ENCODE measurements at regions not wholly inside any gene's neighbourhood (a gene's known extent, or its start where the extent isn't known, plus 50 kb on each side); places are given as distances from the start of the nearest gene placed in this dataset.

DNA sequence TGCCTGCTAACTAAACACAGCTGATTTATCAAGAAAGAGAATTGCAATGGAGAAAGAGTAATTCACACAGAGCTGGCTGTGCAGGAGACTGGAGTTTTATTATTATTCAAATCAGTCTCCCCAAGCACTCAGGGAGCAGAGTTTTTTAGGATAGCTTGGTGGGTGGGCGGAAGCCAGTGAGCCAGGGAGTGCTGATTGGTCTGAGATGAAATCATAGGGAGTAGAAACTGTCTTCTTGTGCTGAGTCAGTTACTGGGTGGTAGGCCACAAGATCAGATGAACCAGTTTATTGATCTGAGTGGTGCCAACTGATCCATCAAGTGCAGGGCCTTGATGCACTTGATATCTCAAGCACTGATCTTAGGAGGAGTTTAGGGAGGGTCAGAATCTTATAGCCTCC, 891.9 kb upstream of the CADM2 start:
- TF ChIP-seq, protein P1, sequence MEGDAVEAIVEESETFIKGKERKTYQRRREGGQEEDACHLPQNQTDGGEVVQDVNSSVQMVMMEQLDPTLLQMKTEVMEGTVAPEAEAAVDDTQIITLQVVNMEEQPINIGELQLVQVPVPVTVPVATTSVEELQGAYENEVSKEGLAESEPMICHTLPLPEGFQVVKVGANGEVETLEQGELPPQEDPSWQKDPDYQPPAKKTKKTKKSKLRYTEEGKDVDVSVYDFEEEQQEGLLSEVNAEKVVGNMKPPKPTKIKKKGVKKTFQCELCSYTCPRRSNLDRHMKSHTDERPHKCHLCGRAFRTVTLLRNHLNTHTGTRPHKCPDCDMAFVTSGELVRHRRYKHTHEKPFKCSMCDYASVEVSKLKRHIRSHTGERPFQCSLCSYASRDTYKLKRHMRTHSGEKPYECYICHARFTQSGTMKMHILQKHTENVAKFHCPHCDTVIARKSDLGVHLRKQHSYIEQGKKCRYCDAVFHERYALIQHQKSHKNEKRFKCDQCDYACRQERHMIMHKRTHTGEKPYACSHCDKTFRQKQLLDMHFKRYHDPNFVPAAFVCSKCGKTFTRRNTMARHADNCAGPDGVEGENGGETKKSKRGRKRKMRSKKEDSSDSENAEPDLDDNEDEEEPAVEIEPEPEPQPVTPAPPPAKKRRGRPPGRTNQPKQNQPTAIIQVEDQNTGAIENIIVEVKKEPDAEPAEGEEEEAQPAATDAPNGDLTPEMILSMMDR (conservative IDR thresholded peaks at IDR 0.05; ENCODE audit: low read depth, low read length), result no peak
- no peak for TF ChIP-seq EZH2 (IDR thresholded peaks at IDR 0.05; ENCODE audit: low read length, unreplicated experiment)
